ENCODE measurements at regions not wholly inside any gene's neighbourhood (a gene's known extent, or its start where the extent isn't known, plus 50 kb on each side); places are given as distances from the start of the nearest gene placed in this dataset.

- TF ChIP-seq PKNOX1 (IDR thresholded peaks at IDR 0.05) (no peak), FOXA1 (IDR thresholded peaks at IDR 0.05) (no peak), SP1 (IDR thresholded peaks at IDR 0.05) (no peak), BHLHE40 (IDR thresholded peaks at IDR 0.05; ENCODE audit: borderline replicate concordance) (no peak)
Measured at GRCh38 chr14:83830316-83830715, 1699.6 kb upstream of the FLRT2 start.
